ENCODE measurements at regions not wholly inside any gene's neighbourhood (a gene's known extent, or its start where the extent isn't known, plus 50 kb on each side); places are given as distances from the start of the nearest gene placed in this dataset.

DNA sequence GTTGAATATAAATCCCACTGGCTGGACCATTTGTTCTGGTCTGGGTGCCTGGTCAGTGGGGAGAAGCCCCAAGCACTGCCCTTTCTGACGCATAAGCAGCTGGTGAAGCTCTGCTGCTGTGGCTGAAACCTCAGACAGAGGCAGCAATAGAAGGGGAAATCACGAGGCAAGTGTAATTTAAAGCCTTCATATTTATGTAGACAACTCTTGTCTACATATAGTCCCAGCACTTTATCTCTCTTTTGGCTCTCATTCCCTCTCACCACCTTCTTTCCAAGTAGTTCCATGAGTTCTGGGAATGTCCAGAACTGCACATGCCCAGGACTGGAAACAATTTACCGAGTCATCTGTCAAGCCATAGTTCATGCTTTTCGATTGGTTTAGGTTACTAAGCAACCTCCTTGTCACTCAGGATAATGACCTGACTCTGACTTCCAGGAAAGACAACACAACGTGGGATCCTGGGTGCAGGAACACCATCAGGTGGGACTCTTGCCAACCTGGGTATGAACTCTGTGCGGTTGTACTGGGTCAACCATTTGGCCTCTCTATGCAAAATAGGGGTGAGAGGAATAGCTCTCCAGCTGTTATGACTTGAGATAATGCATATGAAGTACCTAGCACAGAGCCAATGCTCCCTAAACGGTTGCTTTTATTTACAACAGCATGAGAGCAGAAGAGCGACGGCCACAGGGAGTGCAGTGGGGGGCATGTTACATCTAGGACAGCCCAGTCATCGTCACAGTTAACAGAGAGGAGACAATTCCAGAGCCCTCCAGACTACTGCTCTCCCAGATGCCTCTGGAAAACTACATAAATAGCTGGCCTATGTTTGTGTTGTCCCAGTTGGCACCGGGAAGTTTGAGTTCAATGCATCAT, 321.9 kb downstream of the FOXO1 start:
- Histone ChIP-seq H3K4me1 (replicated peaks in 1 of 2; ENCODE audit: control insufficient read depth in 2 of 2, insufficient read depth in 2 of 2, low read length in 2 of 2) (no peaks in the 10 kb centered on the region), H3K79me2 (ENCODE audit: control insufficient read depth, insufficient read depth, low read length) (no peaks in the 10 kb centered on the region), H3K27me3 (ENCODE audit: control insufficient read depth in 2 of 2, insufficient read depth in 2 of 2, low read length in 2 of 2) (no peaks in the 10 kb centered on the region; a peak in 2 of 5 replicates), H3K27ac (ENCODE audit: extremely low read depth, low read depth, low read length) (no peak overlapping the region), H4K20me1 (replicated peaks; ENCODE audit: control insufficient read depth, insufficient read depth, low read length) (no peaks in the 10 kb centered on the region), H2AFZ (ENCODE audit: low read depth, low read length) (no peak overlapping the region), H3K4me3 (no peak overlapping the region), H3K36me3 (ENCODE audit: control insufficient read depth, insufficient read depth, low read length) (no peaks in the 10 kb centered on the region), H3K9ac (ENCODE audit: insufficient read depth in 1 of 2, low read depth in 2 of 2, low read length in 2 of 2) (no peak overlapping the region), H3K9me3 (replicated peaks; ENCODE audit: control insufficient read depth, insufficient read depth, low read depth, low read length) (no peaks in the 10 kb centered on the region), H3K4me2 (ENCODE audit: insufficient read depth, low read length) (no peak overlapping the region), H3K9me1 (ENCODE audit: control insufficient read depth, insufficient read depth, low read length) (no peaks in the 10 kb centered on the region)
- no peak for FAIRE-seq
- intact Hi-C loops (cut with micrococcal nuclease) (no loop called here), in situ Hi-C loops (cut with MboI) (no loop called here)
- no peak for ATAC-seq
- TF ChIP-seq, protein P1, sequence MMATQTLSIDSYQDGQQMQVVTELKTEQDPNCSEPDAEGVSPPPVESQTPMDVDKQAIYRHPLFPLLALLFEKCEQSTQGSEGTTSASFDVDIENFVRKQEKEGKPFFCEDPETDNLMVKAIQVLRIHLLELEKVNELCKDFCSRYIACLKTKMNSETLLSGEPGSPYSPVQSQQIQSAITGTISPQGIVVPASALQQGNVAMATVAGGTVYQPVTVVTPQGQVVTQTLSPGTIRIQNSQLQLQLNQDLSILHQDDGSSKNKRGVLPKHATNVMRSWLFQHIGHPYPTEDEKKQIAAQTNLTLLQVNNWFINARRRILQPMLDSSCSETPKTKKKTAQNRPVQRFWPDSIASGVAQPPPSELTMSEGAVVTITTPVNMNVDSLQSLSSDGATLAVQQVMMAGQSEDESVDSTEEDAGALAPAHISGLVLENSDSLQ (IDR thresholded peaks at IDR 0.05): peak; percentile 33; the same call in 1 of the 2 replicates
- TF ChIP-seq, protein P2, sequence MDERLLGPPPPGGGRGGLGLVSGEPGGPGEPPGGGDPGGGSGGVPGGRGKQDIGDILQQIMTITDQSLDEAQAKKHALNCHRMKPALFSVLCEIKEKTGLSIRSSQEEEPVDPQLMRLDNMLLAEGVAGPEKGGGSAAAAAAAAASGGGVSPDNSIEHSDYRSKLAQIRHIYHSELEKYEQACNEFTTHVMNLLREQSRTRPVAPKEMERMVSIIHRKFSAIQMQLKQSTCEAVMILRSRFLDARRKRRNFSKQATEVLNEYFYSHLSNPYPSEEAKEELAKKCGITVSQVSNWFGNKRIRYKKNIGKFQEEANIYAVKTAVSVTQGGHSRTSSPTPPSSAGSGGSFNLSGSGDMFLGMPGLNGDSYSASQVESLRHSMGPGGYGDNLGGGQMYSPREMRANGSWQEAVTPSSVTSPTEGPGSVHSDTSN (CRISPR knock-in tag; IDR thresholded peaks at IDR 0.05; ENCODE audit: low read depth): no peak
- TF ChIP-seq, protein P2 (tag; conservative IDR thresholded peaks at IDR 0.05; ENCODE audit: low read depth): 0 out of 2 replicates have a peak, but pooled peaks have one; percentile 24
- TF ChIP-seq, protein P3, sequence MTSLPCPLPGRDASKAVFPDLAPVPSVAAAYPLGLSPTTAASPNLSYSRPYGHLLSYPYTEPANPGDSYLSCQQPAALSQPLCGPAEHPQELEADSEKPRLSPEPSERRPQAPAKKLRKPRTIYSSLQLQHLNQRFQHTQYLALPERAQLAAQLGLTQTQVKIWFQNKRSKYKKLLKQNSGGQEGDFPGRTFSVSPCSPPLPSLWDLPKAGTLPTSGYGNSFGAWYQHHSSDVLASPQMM (CRISPR knock-in tag; IDR thresholded peaks at IDR 0.05): no peak
- DNase-seq (ENCODE audit: extremely low read depth in 1 of 4, low spot score in 3 of 4): no peak
- WGBS (ENCODE audit: insufficient coverage, low coverage, missing lambda C conversion rate): 0% methylated on average over 10 of the region's 11 CpGs
- BruUV-seq (replicated peaks): no TSS peak
- CTCF ChIA-PET (ENCODE audit: low intra/inter-chr PET ratio): no interaction called here
- POLR2A ChIA-PET: no interaction called here
